ENCODE measurements at regions not wholly inside any gene's neighbourhood (a gene's known extent, or its start where the extent isn't known, plus 50 kb on each side); places are given as distances from the start of the nearest gene placed in this dataset.
A peak's percentile ranks its signal among the peaks of the same experiment; 100 is the strongest.

DNA sequence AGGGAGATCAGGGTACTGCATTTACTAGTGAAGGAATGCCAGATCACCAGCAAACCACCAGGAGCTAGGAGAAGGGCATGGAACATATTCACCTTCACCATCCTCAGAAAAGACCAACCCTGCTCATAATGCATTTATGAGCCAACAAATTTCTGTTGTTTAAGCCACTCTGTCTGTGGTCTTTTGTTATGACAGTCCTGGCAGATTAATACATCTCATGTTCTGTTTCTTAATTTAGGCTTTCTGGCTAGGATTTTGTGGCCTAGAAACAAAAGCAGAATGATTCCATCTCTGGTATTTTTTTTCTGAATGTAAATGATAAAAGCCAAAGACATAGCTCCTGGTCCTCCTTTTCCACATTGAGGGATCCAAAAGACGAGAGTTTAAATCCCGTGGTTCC is 797.9 kb downstream of the TYW1 start:
- TF ChIP-seq, protein P1, sequence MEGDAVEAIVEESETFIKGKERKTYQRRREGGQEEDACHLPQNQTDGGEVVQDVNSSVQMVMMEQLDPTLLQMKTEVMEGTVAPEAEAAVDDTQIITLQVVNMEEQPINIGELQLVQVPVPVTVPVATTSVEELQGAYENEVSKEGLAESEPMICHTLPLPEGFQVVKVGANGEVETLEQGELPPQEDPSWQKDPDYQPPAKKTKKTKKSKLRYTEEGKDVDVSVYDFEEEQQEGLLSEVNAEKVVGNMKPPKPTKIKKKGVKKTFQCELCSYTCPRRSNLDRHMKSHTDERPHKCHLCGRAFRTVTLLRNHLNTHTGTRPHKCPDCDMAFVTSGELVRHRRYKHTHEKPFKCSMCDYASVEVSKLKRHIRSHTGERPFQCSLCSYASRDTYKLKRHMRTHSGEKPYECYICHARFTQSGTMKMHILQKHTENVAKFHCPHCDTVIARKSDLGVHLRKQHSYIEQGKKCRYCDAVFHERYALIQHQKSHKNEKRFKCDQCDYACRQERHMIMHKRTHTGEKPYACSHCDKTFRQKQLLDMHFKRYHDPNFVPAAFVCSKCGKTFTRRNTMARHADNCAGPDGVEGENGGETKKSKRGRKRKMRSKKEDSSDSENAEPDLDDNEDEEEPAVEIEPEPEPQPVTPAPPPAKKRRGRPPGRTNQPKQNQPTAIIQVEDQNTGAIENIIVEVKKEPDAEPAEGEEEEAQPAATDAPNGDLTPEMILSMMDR (conservative IDR thresholded peaks at IDR 0.05) = no peak

DNA sequence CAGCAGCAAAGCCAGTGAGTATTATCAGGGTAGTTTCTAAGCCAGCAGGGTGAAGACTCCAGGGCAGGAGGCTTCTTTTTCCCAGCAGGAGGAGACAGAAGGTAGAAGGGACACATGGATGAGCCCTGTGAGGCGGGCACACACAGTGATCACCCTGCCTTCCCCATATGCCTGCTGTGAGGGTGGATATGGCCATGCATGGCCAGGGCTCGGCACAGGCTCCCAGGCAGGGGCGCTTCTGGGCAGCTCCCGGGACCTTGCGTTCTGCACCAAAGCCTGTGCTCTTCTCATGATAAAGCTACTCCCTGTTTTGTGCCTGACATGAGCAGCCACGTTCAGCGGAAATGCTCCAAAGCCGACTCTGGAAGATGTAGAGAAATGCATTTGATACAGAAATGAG is 807.2 kb downstream of the TYW1 start:
- TF ChIP-seq, protein P1 (conservative IDR thresholded peaks at IDR 0.05) = no peak
- no peak overlapping the region for H3K27ac ChIP-seq

More for the DNA sequence above, 797.9 kb downstream of the TYW1 start:
- no peak overlapping the region for H3K27ac ChIP-seq

DNA sequence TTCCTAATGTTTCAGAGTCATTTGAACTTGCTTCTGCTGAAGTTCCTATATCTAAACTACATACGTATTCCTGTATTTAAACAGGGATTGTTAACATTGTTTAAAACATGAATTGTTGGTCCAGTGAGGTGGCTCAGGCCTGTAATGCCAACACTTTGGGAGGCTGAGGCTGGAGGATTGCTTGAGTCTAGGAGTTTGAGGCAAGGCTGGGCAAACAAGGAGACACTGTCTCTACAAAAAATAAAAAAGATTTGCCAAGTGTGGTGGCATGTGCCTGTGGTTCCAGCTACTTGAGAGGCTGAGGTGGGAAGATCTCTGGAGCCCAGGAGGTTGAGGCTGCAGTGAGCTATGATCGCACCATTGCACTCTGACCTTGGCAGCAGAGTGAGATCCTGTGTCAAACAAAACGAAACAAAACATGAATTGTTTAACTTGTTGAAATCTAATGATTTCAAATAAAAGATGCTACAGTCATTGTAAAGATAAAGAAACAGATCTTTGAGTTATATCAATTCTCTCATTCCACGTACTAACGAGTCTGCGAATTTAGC is 809.4 kb downstream of the TYW1 start:
- TF ChIP-seq, protein P1 (conservative IDR thresholded peaks at IDR 0.05) = no peak

DNA sequence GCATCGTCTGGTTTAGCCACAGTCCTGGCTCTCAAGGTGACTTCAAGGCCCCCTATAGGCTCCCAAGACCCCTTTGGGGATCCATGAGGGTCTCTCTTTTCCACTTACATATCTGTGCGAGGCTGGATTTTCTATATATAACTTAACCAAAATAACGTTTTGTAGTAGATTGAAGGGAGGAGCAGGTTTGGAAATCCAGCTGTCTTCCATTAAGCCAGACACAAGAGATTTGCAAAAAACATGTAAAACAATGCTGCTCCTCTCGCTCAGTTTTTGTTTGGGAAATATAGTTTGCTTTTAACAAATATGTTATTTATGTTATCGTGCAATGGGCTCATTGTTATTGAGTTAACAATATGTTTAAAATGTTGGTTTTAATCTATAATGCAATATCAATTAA is 811.2 kb downstream of the TYW1 start:
- H3K27ac ChIP-seq = no peak overlapping the region
- TF ChIP-seq, protein P1 (conservative IDR thresholded peaks at IDR 0.05) = no peak

More for the DNA sequence above, 809.4 kb downstream of the TYW1 start:
- no peak overlapping the region for H3K27ac ChIP-seq

DNA sequence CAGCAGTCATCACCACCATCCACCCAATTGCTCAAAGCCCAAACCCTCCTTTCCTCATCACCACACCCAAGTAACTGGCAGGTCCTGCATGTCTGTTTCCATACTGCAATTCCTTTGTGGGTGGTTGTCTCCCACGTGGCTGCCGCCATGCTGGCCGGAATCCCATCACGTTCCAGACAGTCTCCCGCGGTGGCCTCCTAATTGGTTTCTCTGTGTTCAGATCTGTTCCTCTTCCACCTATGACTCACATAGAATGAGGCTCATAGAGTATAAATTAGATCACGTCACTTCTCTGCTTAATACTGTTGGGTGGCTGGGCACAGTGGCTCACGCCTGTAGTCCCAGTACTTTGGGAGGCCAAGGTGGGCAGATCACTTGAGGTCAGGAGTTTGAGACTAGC is 813.0 kb downstream of the TYW1 start:
- TF ChIP-seq, protein P1 (conservative IDR thresholded peaks at IDR 0.05) = no peak
- H3K27ac ChIP-seq = no peak overlapping the region

DNA sequence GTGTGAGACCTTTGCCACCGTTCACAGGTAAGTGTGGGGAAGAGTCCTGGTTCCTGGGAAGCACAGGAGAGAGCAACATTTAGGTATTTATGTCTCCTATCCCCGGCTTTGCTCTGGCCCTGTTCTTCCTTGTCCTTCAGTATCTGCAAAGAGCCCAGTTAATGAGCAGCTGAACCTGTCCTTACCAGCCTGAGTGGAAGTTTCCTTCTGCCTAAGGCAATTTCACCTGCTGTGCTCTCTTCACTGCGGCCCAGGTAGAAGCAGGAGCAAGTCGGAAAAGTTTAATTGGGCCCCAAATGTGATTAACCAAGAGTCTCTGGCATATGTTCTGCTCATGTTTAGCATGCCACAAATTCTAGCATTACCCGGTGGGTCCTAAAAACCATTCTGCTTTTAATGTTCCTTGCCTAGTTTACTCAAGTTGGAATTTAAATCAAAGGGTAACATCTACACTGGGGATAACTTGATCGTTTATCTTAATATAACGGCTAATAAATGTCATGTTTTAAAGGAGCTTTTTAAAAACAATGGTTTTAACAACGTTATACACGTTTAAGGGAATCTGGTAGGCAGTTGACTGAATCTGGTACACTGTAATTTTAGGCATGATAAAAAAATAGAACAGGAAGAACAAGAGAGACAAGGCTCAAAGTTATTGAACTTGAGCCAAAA is 817.1 kb downstream of the TYW1 start:
- TF ChIP-seq, protein P1 (conservative IDR thresholded peaks at IDR 0.05) = no peak

DNA sequence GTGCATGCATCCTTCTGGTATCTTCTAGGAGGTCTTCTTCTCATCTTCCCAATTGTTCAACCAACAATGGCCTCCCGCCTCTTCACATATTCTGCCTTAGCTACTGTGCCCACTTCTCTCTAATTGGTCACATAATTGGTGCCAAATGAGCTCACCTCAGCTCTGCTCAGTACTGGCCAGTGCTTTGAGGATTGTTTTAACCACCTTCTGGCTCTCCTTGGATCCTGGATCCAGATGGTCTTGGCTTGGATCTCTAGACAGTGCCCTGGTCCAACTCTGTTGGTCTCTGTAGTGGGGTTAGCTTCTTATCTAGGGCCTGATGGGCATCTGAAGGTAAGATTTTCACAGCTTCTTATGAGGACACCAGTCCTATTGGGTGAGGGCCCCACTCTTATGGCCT is 820.8 kb downstream of the TYW1 start:
- H3K27ac ChIP-seq = no peak overlapping the region
- TF ChIP-seq, protein P1 (conservative IDR thresholded peaks at IDR 0.05) = no peak

More for the DNA sequence above, 817.1 kb downstream of the TYW1 start:
- peak overlapping the region; percentile 67 for H3K27ac ChIP-seq

Measured in VCaP (cell line).